ENCODE measurements at regions not wholly inside any gene's neighbourhood (a gene's known extent, or its start where the extent isn't known, plus 50 kb on each side); places are given as distances from the start of the nearest gene placed in this dataset.
"Not testable (repeated sequence)": the region's sequence is repeated elsewhere in the genome, so short reads cannot be mapped to it uniquely, and the experiment has no call there.

GRCh38 chr13:79626924-79627323 is 146.0 kb downstream of the NDFIP2 start:
- TF ChIP-seq, protein P1, sequence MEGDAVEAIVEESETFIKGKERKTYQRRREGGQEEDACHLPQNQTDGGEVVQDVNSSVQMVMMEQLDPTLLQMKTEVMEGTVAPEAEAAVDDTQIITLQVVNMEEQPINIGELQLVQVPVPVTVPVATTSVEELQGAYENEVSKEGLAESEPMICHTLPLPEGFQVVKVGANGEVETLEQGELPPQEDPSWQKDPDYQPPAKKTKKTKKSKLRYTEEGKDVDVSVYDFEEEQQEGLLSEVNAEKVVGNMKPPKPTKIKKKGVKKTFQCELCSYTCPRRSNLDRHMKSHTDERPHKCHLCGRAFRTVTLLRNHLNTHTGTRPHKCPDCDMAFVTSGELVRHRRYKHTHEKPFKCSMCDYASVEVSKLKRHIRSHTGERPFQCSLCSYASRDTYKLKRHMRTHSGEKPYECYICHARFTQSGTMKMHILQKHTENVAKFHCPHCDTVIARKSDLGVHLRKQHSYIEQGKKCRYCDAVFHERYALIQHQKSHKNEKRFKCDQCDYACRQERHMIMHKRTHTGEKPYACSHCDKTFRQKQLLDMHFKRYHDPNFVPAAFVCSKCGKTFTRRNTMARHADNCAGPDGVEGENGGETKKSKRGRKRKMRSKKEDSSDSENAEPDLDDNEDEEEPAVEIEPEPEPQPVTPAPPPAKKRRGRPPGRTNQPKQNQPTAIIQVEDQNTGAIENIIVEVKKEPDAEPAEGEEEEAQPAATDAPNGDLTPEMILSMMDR (IDR thresholded peaks at IDR 0.05; ENCODE audit: low read depth, low read length) = no peak
- H3K4me3 ChIP-seq (ENCODE audit: low read depth, low read length) = no peak overlapping the region
- in situ Hi-C loops (cut with HindIII; ENCODE audit: low sequenced_read_pairs) = no loop called here
- no peak for DNase-seq (ENCODE audit: low read depth, low spot score)

DNA sequence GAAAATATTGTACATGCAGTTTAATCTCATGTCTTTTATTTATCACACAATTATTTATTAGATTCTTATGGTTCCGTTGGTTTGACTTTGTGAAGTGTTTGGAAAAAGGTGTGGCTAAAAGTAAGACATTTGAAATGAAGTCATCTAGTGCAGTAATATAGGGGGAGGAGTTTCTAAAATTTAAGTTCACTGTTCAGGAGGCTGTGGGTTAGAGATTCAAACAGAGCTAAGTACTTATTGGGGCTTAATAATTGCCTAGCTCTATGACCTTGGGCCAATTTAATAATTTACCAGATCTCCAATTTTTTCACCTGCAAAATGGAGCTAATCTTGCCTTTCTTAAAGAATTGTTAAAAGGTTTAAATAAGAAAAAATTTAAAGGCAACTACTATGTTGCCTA is 144.6 kb downstream of the NDFIP2 start:
- TF ChIP-seq, protein P1 (IDR thresholded peaks at IDR 0.05; ENCODE audit: low read depth, low read length) = no peak
- no peak overlapping the region for H3K4me3 ChIP-seq (ENCODE audit: low read depth, low read length)
- in situ Hi-C loops (cut with HindIII; ENCODE audit: low sequenced_read_pairs) = no loop called here
- no peak for DNase-seq (ENCODE audit: low read depth, low spot score)

GRCh38 chr13:79621902-79622301 is 140.9 kb downstream of the NDFIP2 start:
- TF ChIP-seq, protein P1 (IDR thresholded peaks at IDR 0.05; ENCODE audit: low read depth, low read length) = no peak
- no peak overlapping the region for H3K4me3 ChIP-seq (ENCODE audit: low read depth, low read length)
- in situ Hi-C loops (cut with HindIII; ENCODE audit: low sequenced_read_pairs) = no loop called here
- no peak for DNase-seq (ENCODE audit: low read depth, low spot score)

GRCh38 chr13:79621449-79621848 is 140.5 kb downstream of the NDFIP2 start:
- TF ChIP-seq, protein P1 (IDR thresholded peaks at IDR 0.05; ENCODE audit: low read depth, low read length) = no peak
- no peak overlapping the region for H3K4me3 ChIP-seq (ENCODE audit: low read depth, low read length)
- DNase-seq (ENCODE audit: low read depth, low spot score) = no peak
- in situ Hi-C loops (cut with HindIII; ENCODE audit: low sequenced_read_pairs) = no loop called here

GRCh38 chr13:79614250-79614918 is 133.4 kb downstream of the NDFIP2 start:
- DNase-seq (ENCODE audit: low read depth, low spot score) = no peak
- TF ChIP-seq, protein P1 (IDR thresholded peaks at IDR 0.05; ENCODE audit: low read depth, low read length) = no peak
- no peak overlapping the region for H3K4me3 ChIP-seq (ENCODE audit: low read depth, low read length)
- in situ Hi-C loops (cut with HindIII; ENCODE audit: low sequenced_read_pairs) = no loop called here

GRCh38 chr13:79612604-79613003 is 131.6 kb downstream of the NDFIP2 start:
- TF ChIP-seq, protein P1 (IDR thresholded peaks at IDR 0.05; ENCODE audit: low read depth, low read length) = no peak
- DNase-seq (ENCODE audit: low read depth, low spot score) = no peak
- in situ Hi-C loops (cut with HindIII; ENCODE audit: low sequenced_read_pairs) = no loop called here
- no peak overlapping the region for H3K4me3 ChIP-seq (ENCODE audit: low read depth, low read length)

- H3K4me3 ChIP-seq (ENCODE audit: low read depth, low read length); in situ Hi-C loops (cut with HindIII; ENCODE audit: low sequenced_read_pairs); DNase-seq (ENCODE audit: low read depth, low spot score): not testable (repeated sequence)
Observed at GRCh38 chr13:79607895-79608294, 126.9 kb downstream of the NDFIP2 start.

Measured in astrocyte of the spinal cord (primary cell).